DND-41 (cell line): ENCODE measurements at regions not wholly inside any gene's neighbourhood (a gene's known extent, or its start where the extent isn't known, plus 50 kb on each side); places are given as distances from the start of the nearest gene placed in this dataset.

Experiments used
- CTCF ChIP-seq: IDR thresholded peaks from 2 replicates; pipeline ENCODE4 v1.5.1; 2012; ENCODE audit warnings: borderline replicate concordance, low read length, moderate library complexity, mild to moderate bottlenecking; ENCODE audit not compliant: poor library complexity, severe bottlenecking; ENCODE audit errors: extremely low read depth
- EZH2 ChIP-seq: IDR thresholded peaks from 3 replicates; pipeline ENCODE4 v1.6.1; 2012; ENCODE audit warnings: borderline replicate concordance, low read depth, mild to moderate bottlenecking, moderate library complexity, low read length, inconsistent platforms; ENCODE audit not compliant: severe bottlenecking

GRCh38 chr10:59448616-59449015 lies 86.3 kb upstream of the FAM13C start:
- TF ChIP-seq EZH2 (no peak), CTCF (no peak)
